OCI-LY1 (cell line): ENCODE measurements at regions not wholly inside any gene's neighbourhood (a gene's known extent, or its start where the extent isn't known, plus 50 kb on each side); places are given as distances from the start of the nearest gene placed in this dataset.

Source experiments
- EZH2 ChIP-seq: fragments of 200-600 bp; sonication (generic), shearing (Covaris generic); IDR thresholded peaks from 2 replicates; pipeline ENCODE4 v1.8.0; 2017; ENCODE audit warnings: borderline replicate concordance, mixed run types, mild to moderate bottlenecking, antibody characterized with exemption, low read length, moderate library complexity, mixed read lengths
- TF ChIP-seq, protein P1 (sequence below): fragments of 200-600 bp; sonication (generic), shearing (Covaris generic); IDR thresholded peaks from 2 replicates; pipeline ENCODE4 v1.5.1; 2017; ENCODE audit warnings: mild to moderate bottlenecking, antibody characterized with exemption, low read length, moderate library complexity, mixed read lengths

DNA sequence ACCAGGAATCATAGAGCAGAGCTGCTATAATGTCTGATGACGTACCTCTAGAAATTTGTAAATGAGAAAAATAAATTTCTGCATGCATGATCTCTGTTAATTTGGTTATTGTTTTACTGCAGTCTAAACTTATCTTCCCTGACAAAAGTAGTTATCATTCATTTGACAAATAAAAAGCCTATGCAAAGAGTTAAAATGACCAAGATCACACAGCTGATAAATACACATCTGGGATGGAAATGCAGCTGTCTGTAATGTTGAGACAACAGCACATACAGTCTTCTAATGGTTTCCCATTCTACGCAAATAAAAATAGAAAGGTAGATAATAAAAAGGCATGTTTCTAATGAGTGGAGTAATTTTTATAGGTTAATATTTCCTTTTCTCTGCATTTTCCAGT lies 225.1 kb upstream of the LUZP2 start:
- TF ChIP-seq, protein P1, sequence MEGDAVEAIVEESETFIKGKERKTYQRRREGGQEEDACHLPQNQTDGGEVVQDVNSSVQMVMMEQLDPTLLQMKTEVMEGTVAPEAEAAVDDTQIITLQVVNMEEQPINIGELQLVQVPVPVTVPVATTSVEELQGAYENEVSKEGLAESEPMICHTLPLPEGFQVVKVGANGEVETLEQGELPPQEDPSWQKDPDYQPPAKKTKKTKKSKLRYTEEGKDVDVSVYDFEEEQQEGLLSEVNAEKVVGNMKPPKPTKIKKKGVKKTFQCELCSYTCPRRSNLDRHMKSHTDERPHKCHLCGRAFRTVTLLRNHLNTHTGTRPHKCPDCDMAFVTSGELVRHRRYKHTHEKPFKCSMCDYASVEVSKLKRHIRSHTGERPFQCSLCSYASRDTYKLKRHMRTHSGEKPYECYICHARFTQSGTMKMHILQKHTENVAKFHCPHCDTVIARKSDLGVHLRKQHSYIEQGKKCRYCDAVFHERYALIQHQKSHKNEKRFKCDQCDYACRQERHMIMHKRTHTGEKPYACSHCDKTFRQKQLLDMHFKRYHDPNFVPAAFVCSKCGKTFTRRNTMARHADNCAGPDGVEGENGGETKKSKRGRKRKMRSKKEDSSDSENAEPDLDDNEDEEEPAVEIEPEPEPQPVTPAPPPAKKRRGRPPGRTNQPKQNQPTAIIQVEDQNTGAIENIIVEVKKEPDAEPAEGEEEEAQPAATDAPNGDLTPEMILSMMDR = no peak
- TF ChIP-seq EZH2 = no peak
